B cell (primary cell): ENCODE measurements at regions not wholly inside any gene's neighbourhood (a gene's known extent, or its start where the extent isn't known, plus 50 kb on each side); places are given as distances from the start of the nearest gene placed in this dataset.

ENCODE experiments used
- ATAC-seq: fragments of 200-7000 bp; cut with Tn5 transposase; one replicate; pipeline ENCODE4 v1.10.0; 2021; ENCODE audit warnings: low read depth, mild to moderate bottlenecking, moderate number of reproducible peaks, moderate library complexity
- CTCF ChIA-PET: fragments of 350-600 bp; sonication (Branson Sonifier 250); formaldehyde crosslinking; loops from one replicate; lab custom pipeline; 2021; ENCODE audit warnings: antibody characterized with exemption, inconsistent platforms; lab: Charles Lee
- POLR2A ChIA-PET: fragments of 350-600 bp; sonication (Branson Sonifier 250); formaldehyde crosslinking; loops from one replicate; lab custom pipeline; 2021; ENCODE audit warnings: antibody characterized with exemption; lab: Charles Lee
- DNase-seq: peaks from one replicate; pipeline ENCODE4 v3.0.0; 2013
- H2AFZ ChIP-seq: 2 replicates; pipeline ENCODE4 v1.6.1; 2012; ENCODE audit warnings: mild to moderate bottlenecking, low read depth, low read length; ENCODE audit not compliant: insufficient read depth, poor library complexity, severe bottlenecking
- H3K27ac ChIP-seq, 2 donors: 1 replicate in 1 of 2; 2 replicates in 1 of 2; pipeline ENCODE4 v1.5.1; 2012 to 2013; ENCODE audit warnings: low read length in 2 of 2, mild to moderate bottlenecking in 2 of 2, moderate library complexity in 1 of 2
- H3K27me3 ChIP-seq, 4 experiments: fragments of 200-600 bp in 1 of 4; sonication (generic) in 1 of 4; replicated peaks in 1 of 4; 1 replicate in 2 of 4; 2 replicates in 2 of 4; pipeline versions ENCODE4 v1.6.1 to v1.7.0; 2013 to 2016; ENCODE audit warnings: low read length in 3 of 4, mild to moderate bottlenecking in 2 of 4, mixed read lengths in 1 of 4, moderate library complexity in 1 of 4; ENCODE audit not compliant: insufficient read depth in 4 of 4, control insufficient read depth in 3 of 4; ENCODE audit errors: control extremely low read depth in 1 of 4
- H3K36me3 ChIP-seq, 2 experiments: replicated peaks in 1 of 2; 1 replicate in 1 of 2; 2 replicates in 1 of 2; pipeline versions ENCODE4 v1.6.1 to v1.7.1; 2013; ENCODE audit warnings: low read length in 1 of 2; ENCODE audit not compliant: insufficient read depth in 2 of 2, control insufficient read depth in 1 of 2; ENCODE audit errors: control extremely low read depth in 1 of 2, extremely low read depth in 1 of 2
- H3K4me1 ChIP-seq, 2 donors: fragments of 200-600 bp in 1 of 2; sonication (generic) in 1 of 2; 1 replicate in 1 of 2; 2 replicates in 1 of 2; pipeline versions ENCODE4 v1.5.1 to v1.6.1; 2013 to 2017; ENCODE audit warnings: low read length in 2 of 2; ENCODE audit not compliant: control insufficient read depth in 2 of 2, insufficient read depth in 2 of 2
- H3K4me2 ChIP-seq: replicated peaks from 2 replicates; pipeline ENCODE3; 2012; ENCODE audit warnings: mild to moderate bottlenecking, low read depth, low read length; ENCODE audit not compliant: poor library complexity, severe bottlenecking
- H3K4me3 ChIP-seq, 5 experiments: fragments of 200-600 bp in 1 of 5; sonication (generic) in 1 of 5; 1 replicate in 3 of 5; 2 replicates in 2 of 5; pipeline versions ENCODE4 v1.5.1 to v1.7.0; 2011 to 2016; ENCODE audit warnings: low read length in 4 of 5, mild to moderate bottlenecking in 4 of 5, low read depth in 2 of 5, control low read depth in 1 of 5, moderate library complexity in 1 of 5; ENCODE audit not compliant: insufficient read depth in 1 of 5; ENCODE audit errors: control extremely low read depth in 1 of 5, extremely low read depth in 1 of 5
- H3K79me2 ChIP-seq: fragments of 200-600 bp; sonication (generic); one replicate; pipeline ENCODE4 v1.6.0; 2016; ENCODE audit warnings: low read length; ENCODE audit not compliant: control insufficient read depth, insufficient read depth
- H3K9ac ChIP-seq: fragments of 200-600 bp; sonication (generic); 2 replicates; pipeline ENCODE4 v1.6.1; 2017; ENCODE audit warnings: mild to moderate bottlenecking, low read length, moderate library complexity
- H3K9me3 ChIP-seq, 3 donors: one replicate each; pipeline versions ENCODE4 v1.6.1 to v1.7.1; 2013; ENCODE audit warnings: low read length in 2 of 3; ENCODE audit not compliant: control insufficient read depth in 2 of 3, insufficient read depth in 1 of 3; ENCODE audit errors: control extremely low read depth in 1 of 3
- H4K20me1 ChIP-seq: 2 replicates; pipeline ENCODE4 v1.6.0; 2012; ENCODE audit warnings: mild to moderate bottlenecking, low read length; ENCODE audit not compliant: insufficient read depth, control insufficient read depth, poor library complexity, severe bottlenecking
- H3K27ac Mint-ChIP-seq: one replicate; pipeline ENCODE4 v1.8.0; 2021; ENCODE audit warnings: mixed read lengths
- H3K27me3 Mint-ChIP-seq: one replicate; pipeline ENCODE4 v1.8.0; 2021; ENCODE audit warnings: mixed read lengths
- H3K4me1 Mint-ChIP-seq: one replicate; pipeline ENCODE4 v1.8.0; 2021; ENCODE audit warnings: mixed read lengths
- H3K4me3 Mint-ChIP-seq: one replicate; pipeline ENCODE4 v1.8.0; 2021; ENCODE audit warnings: mixed read lengths
- H3K9me3 Mint-ChIP-seq: one replicate; pipeline ENCODE4 v1.8.0; 2022; ENCODE audit warnings: mixed read lengths; ENCODE audit not compliant: insufficient read depth
- CTCF ChIP-seq: fragments of 200-600 bp; IDR thresholded peaks from one replicate; pipeline ENCODE4 v1.8.0; 2022; ENCODE audit warnings: antibody characterized with exemption, mild to moderate bottlenecking
- EZH2 ChIP-seq: IDR thresholded peaks from 2 replicates; pipeline ENCODE4 v1.6.1; 2012; ENCODE audit warnings: borderline replicate concordance, low read depth, mild to moderate bottlenecking, moderate library complexity, low read length; ENCODE audit not compliant: insufficient read depth, poor library complexity, severe bottlenecking
- WGBS: methylation state at CpG from one replicate; pipeline ENCODE4 v1.1.5; 2013; ENCODE audit warnings: missing lambda C conversion rate; ENCODE audit not compliant: insufficient coverage; 5-methylcytosine and 5-hydroxymethylcytosine counted together
- intact Hi-C: fragments of 100-400 bp; cut with micrococcal nuclease; formaldehyde crosslinking; loops from one replicate; pipeline ENCODE4 v1.10.0; 2022

DNA sequence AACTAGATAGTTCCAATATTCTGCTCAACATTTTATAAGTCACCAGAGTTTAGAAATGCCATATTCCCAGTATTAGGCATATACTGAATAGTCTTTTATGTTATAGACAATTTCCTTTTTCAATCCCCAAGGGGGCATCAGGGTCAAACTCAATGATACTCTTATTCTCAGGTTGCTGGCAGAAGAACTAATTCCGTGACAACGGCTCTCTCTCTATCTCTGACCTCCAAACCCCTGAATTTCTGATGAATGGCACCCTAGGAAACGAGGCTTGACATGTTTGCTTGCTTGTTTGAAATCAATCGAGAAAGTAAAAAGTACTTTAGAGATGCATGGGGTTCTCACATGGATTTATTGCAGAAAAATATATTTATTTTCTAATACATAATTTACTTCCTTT lies 160.1 kb downstream of the CASP12 start:
- ChIA-PET CTCF (no interaction called here), POLR2A (no interaction called here)
- Mint-ChIP-seq H3K4me1 (peaks cover 6% of the 10 kb centered on the region), H3K4me3 (no peak overlapping the region), H3K27ac (no peak overlapping the region), H3K9me3 (no peaks in the 10 kb centered on the region), H3K27me3 (no peaks in the 10 kb centered on the region)
- no peaks in the 10 kb centered on the region for H3K79me2 ChIP-seq
- ATAC-seq: no peak
- H4K20me1 ChIP-seq: no peaks in the 10 kb centered on the region
- TF ChIP-seq EZH2 (no peak), CTCF (no peak)
- H3K4me3 ChIP-seq: no peak overlapping the region
- intact Hi-C loops: no loop called here
- no peak overlapping the region for H3K9ac ChIP-seq
- WGBS: 93% methylated on average over 3 of the region's 4 CpGs
- H3K27me3 ChIP-seq: no peaks in the 10 kb centered on the region
- no peak for DNase-seq
- H3K4me2 ChIP-seq: no peak overlapping the region
- no peaks in the 10 kb centered on the region for H3K4me1 ChIP-seq
- H3K9me3 ChIP-seq: no peaks in the 10 kb centered on the region
- H3K27ac ChIP-seq: no peak overlapping the region
- no peak overlapping the region for H2AFZ ChIP-seq
- no peaks in the 10 kb centered on the region for H3K36me3 ChIP-seq

DNA sequence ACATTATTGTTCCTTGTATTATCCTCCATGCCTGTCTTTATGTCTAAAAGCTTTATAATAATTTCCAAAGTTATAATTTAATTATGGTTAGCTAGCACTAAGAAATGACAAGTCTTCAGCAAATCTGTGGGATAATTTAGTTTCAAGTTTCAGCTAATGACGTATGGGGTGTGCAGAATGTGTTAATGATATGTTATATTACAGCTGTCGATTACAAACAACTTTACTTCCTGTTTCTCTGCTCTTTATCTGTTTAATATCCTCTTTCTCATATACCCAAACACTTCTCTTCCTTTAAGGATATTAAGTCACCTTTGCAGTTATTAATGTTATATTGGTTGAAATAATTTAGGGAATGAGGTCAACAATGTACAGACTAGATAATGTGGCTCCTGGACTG lies 161.8 kb downstream of the CASP12 start:
- CTCF ChIA-PET: interaction anchor here (0.8 kb wide), 1 partner anchor 33 kb away, joined by 3 read pairs; no protein-coding TSS in a partner anchor
- peaks cover 6% of the 10 kb centered on the region for H3K4me1 Mint-ChIP-seq
- no peaks in the 10 kb centered on the region for H3K79me2 ChIP-seq
- no peak overlapping the region for H3K4me3 Mint-ChIP-seq
- no peaks in the 10 kb centered on the region for H3K27me3 ChIP-seq
- intact Hi-C loops: no loop called here
- H3K36me3 ChIP-seq: no peaks in the 10 kb centered on the region
- ATAC-seq: no peak
- H3K9me3 Mint-ChIP-seq: no peaks in the 10 kb centered on the region
- H3K27ac ChIP-seq: no peak overlapping the region
- no CpG with 5 or more reads among the region's 2 CpGs for WGBS
- no peak overlapping the region for H3K4me2 ChIP-seq
- POLR2A ChIA-PET: no interaction called here
- H3K27ac Mint-ChIP-seq: no peak overlapping the region
- no peaks in the 10 kb centered on the region for H3K9me3 ChIP-seq
- TF ChIP-seq EZH2 (no peak), CTCF (no peak)
- H3K4me1 ChIP-seq: no peaks in the 10 kb centered on the region
- no peak for DNase-seq
- H4K20me1 ChIP-seq: no peaks in the 10 kb centered on the region
- H3K27me3 Mint-ChIP-seq: no peaks in the 10 kb centered on the region
- H2AFZ ChIP-seq: peak overlapping the region; percentile 1
- no peak overlapping the region for H3K4me3 ChIP-seq
- no peak overlapping the region for H3K9ac ChIP-seq
